ENCODE measurements at regions not wholly inside any gene's neighbourhood (a gene's known extent, or its start where the extent isn't known, plus 50 kb on each side); places are given as distances from the start of the nearest gene placed in this dataset.

- no peak for DNase-seq (ENCODE audit: low read depth in 4 of 4, low spot score in 2 of 4)
Measured at GRCh38 chr16:7185689-7186088, 147.0 kb upstream of the RBFOX1 start.

GRCh38 chr16:7185165-7185564 is 147.5 kb upstream of the RBFOX1 start:
- DNase-seq (ENCODE audit: low read depth in 4 of 4, low spot score in 2 of 4): no peak

GRCh38 chr16:7183768-7184167 is 148.9 kb upstream of the RBFOX1 start:
- DNase-seq (ENCODE audit: low read depth in 4 of 4, low spot score in 2 of 4): no peak

- peak in 3 of 4 donors; percentile 9 to 33 (median 17) for DNase-seq (ENCODE audit: low read depth in 4 of 4, low spot score in 2 of 4)
Measured at GRCh38 chr16:7182510-7183109, 150.0 kb upstream of the RBFOX1 start.

- DNase-seq (ENCODE audit: low read depth in 4 of 4, low spot score in 2 of 4): no peak
Measured at GRCh38 chr16:7177875-7178274, 154.8 kb upstream of the RBFOX1 start.

GRCh38 chr16:7171151-7171550 is 161.5 kb upstream of the RBFOX1 start:
- DNase-seq (ENCODE audit: low read depth in 4 of 4, low spot score in 2 of 4): no peak

- no peak for DNase-seq (ENCODE audit: low read depth in 4 of 4, low spot score in 2 of 4)
Measured at GRCh38 chr16:7167626-7168025, 165.0 kb upstream of the RBFOX1 start.

GRCh38 chr16:7161891-7162290 is 170.8 kb upstream of the RBFOX1 start:
- no peak for DNase-seq (ENCODE audit: low read depth in 4 of 4, low spot score in 2 of 4)

- DNase-seq (ENCODE audit: low read depth in 4 of 4, low spot score in 2 of 4): no peak
Measured at GRCh38 chr16:7160093-7160492, 172.6 kb upstream of the RBFOX1 start.

GRCh38 chr16:7158481-7158880 is 174.2 kb upstream of the RBFOX1 start:
- no peak for DNase-seq (ENCODE audit: low read depth in 4 of 4, low spot score in 2 of 4)

GRCh38 chr16:7150230-7150629 is 182.4 kb upstream of the RBFOX1 start:
- DNase-seq (ENCODE audit: low read depth in 4 of 4, low spot score in 2 of 4): no peak

- no peak for DNase-seq (ENCODE audit: low read depth in 4 of 4, low spot score in 2 of 4)
Measured at GRCh38 chr16:7148606-7149005, 184.0 kb upstream of the RBFOX1 start.

- no peak for DNase-seq (ENCODE audit: low read depth in 4 of 4, low spot score in 2 of 4)
Measured at GRCh38 chr16:7140899-7141298, 191.7 kb upstream of the RBFOX1 start.

- DNase-seq (ENCODE audit: low read depth in 4 of 4, low spot score in 2 of 4): no peak
Measured at GRCh38 chr16:7137560-7138330, 194.9 kb upstream of the RBFOX1 start.

- no peak for DNase-seq (ENCODE audit: low read depth in 4 of 4, low spot score in 2 of 4)
Measured at GRCh38 chr16:7132465-7132864, 200.2 kb upstream of the RBFOX1 start.

- peak in 3 of 4 donors; percentile 8 to 23 (median 19) for DNase-seq (ENCODE audit: low read depth in 4 of 4, low spot score in 2 of 4)
Measured at GRCh38 chr16:7124701-7125100, 207.9 kb upstream of the RBFOX1 start.

- DNase-seq (ENCODE audit: low read depth in 4 of 4, low spot score in 2 of 4): no peak
Measured at GRCh38 chr16:7124242-7124641, 208.4 kb upstream of the RBFOX1 start.

- DNase-seq (ENCODE audit: low read depth in 4 of 4, low spot score in 2 of 4): no peak
Measured at GRCh38 chr16:7116734-7117133, 215.9 kb upstream of the RBFOX1 start.

- DNase-seq (ENCODE audit: low read depth in 4 of 4, low spot score in 2 of 4): no peak
Measured at GRCh38 chr16:7115898-7116297, 216.7 kb upstream of the RBFOX1 start.

- DNase-seq (ENCODE audit: low read depth in 4 of 4, low spot score in 2 of 4): no peak
Measured at GRCh38 chr16:7113949-7114348, 218.7 kb upstream of the RBFOX1 start.

- DNase-seq (ENCODE audit: low read depth in 4 of 4, low spot score in 2 of 4): no peak
Measured at GRCh38 chr16:7113395-7113794, 219.2 kb upstream of the RBFOX1 start.

GRCh38 chr16:7111265-7111664 is 221.4 kb upstream of the RBFOX1 start:
- DNase-seq (ENCODE audit: low read depth in 4 of 4, low spot score in 2 of 4): no peak

Data from left renal cortex interstitium (tissue), 4 donors.